ENCODE measurements at regions not wholly inside any gene's neighbourhood (a gene's known extent, or its start where the extent isn't known, plus 50 kb on each side); places are given as distances from the start of the nearest gene placed in this dataset.

GRCh38 chr13:78364711-78365110 is 238.6 kb downstream of the POU4F1 start:
- Histone ChIP-seq H3K9ac (ENCODE audit: low read length) (no peak overlapping the region), H3K27me3 (replicated peaks; ENCODE audit: insufficient read depth, low read length) (no peaks in the 10 kb centered on the region), H4K20me1 (ENCODE audit: insufficient read depth, low read length) (no peaks in the 10 kb centered on the region), H2AFZ (ENCODE audit: low read length) (no peak overlapping the region), H3K27ac (ENCODE audit: low read length) (no peak overlapping the region), H3F3A (ENCODE audit: insufficient read depth, low read length) (no peaks in the 10 kb centered on the region), H3K79me2 (ENCODE audit: low read length) (no peaks in the 10 kb centered on the region), H3K36me3 (replicated peaks; ENCODE audit: insufficient read depth, low read length) (no peaks in the 10 kb centered on the region), H3K4me1 (ENCODE audit: low read length) (no peaks in the 10 kb centered on the region), H3K9me2 (replicated peaks; ENCODE audit: insufficient read depth, low read length) (no peaks in the 10 kb centered on the region), H3K4me3 (ENCODE audit: low read length) (no peak overlapping the region), H3K4me2 (ENCODE audit: low read depth, low read length) (no peak overlapping the region), H3K9me3 (replicated peaks; ENCODE audit: insufficient read depth, low read length) (no peaks in the 10 kb centered on the region)
- DNase-seq: no peak
- TF ChIP-seq EZH2 (optimal IDR thresholded peaks at IDR 0.05; ENCODE audit: low read depth, low read length) (no peak), EZH2phosphoT487 (IDR thresholded peaks at IDR 0.05; ENCODE audit: low read length) (no peak), CTCF (IDR thresholded peaks at IDR 0.05; ENCODE audit: low read length) (no peak)

- TF ChIP-seq EZH2 (optimal IDR thresholded peaks at IDR 0.05; ENCODE audit: low read depth, low read length) (no peak), CTCF (IDR thresholded peaks at IDR 0.05; ENCODE audit: low read length) (no peak), EZH2phosphoT487 (IDR thresholded peaks at IDR 0.05; ENCODE audit: low read length) (no peak)
- no peaks in the 10 kb centered on the region for H3K36me3 ChIP-seq (replicated peaks; ENCODE audit: insufficient read depth, low read length)
- H3K79me2 ChIP-seq (ENCODE audit: low read length): no peaks in the 10 kb centered on the region
- no peak overlapping the region for H3K4me2 ChIP-seq (ENCODE audit: low read depth, low read length)
- no peaks in the 10 kb centered on the region for H4K20me1 ChIP-seq (ENCODE audit: insufficient read depth, low read length)
- H3K9me2 ChIP-seq (replicated peaks; ENCODE audit: insufficient read depth, low read length): no peaks in the 10 kb centered on the region
- no peaks in the 10 kb centered on the region for H3K4me1 ChIP-seq (ENCODE audit: low read length)
- no peaks in the 10 kb centered on the region for H3K27me3 ChIP-seq (replicated peaks; ENCODE audit: insufficient read depth, low read length)
- no peak for DNase-seq
- no peak overlapping the region for H2AFZ ChIP-seq (ENCODE audit: low read length)
- H3K27ac ChIP-seq (ENCODE audit: low read length): no peak overlapping the region
- no peak overlapping the region for H3K9ac ChIP-seq (ENCODE audit: low read length)
- H3K4me3 ChIP-seq (ENCODE audit: low read length): no peak overlapping the region
- no peaks in the 10 kb centered on the region for H3K9me3 ChIP-seq (replicated peaks; ENCODE audit: insufficient read depth, low read length)
- H3F3A ChIP-seq (ENCODE audit: insufficient read depth, low read length): no peaks in the 10 kb centered on the region
Observed at GRCh38 chr13:78341032-78341431, 262.3 kb downstream of the POU4F1 start.

GRCh38 chr13:78339927-78340326 is 263.4 kb downstream of the POU4F1 start:
- H3K9ac ChIP-seq (ENCODE audit: low read length): no peak overlapping the region
- no peaks in the 10 kb centered on the region for H3K9me3 ChIP-seq (replicated peaks; ENCODE audit: insufficient read depth, low read length)
- no peaks in the 10 kb centered on the region for H3K36me3 ChIP-seq (replicated peaks; ENCODE audit: insufficient read depth, low read length)
- no peak overlapping the region for H3K4me2 ChIP-seq (ENCODE audit: low read depth, low read length)
- H4K20me1 ChIP-seq (ENCODE audit: insufficient read depth, low read length): no peaks in the 10 kb centered on the region
- no peak overlapping the region for H3K4me3 ChIP-seq (ENCODE audit: low read length)
- H3K27ac ChIP-seq (ENCODE audit: low read length): no peak overlapping the region
- DNase-seq: no peak
- no peak for TF ChIP-seq EZH2phosphoT487 (IDR thresholded peaks at IDR 0.05; ENCODE audit: low read length)
- TF ChIP-seq CTCF (IDR thresholded peaks at IDR 0.05; ENCODE audit: low read length): no peak
- no peak for TF ChIP-seq EZH2 (optimal IDR thresholded peaks at IDR 0.05; ENCODE audit: low read depth, low read length)
- no peaks in the 10 kb centered on the region for H3K4me1 ChIP-seq (ENCODE audit: low read length)
- no peaks in the 10 kb centered on the region for H3F3A ChIP-seq (ENCODE audit: insufficient read depth, low read length)
- no peaks in the 10 kb centered on the region for H3K79me2 ChIP-seq (ENCODE audit: low read length)
- H2AFZ ChIP-seq (ENCODE audit: low read length): no peak overlapping the region
- no peaks in the 10 kb centered on the region for H3K27me3 ChIP-seq (replicated peaks; ENCODE audit: insufficient read depth, low read length)
- no peaks in the 10 kb centered on the region for H3K9me2 ChIP-seq (replicated peaks; ENCODE audit: insufficient read depth, low read length)

Measured in MM.1S (cell line).